Activated CD4-positive, CD25-positive, alpha-beta regulatory T cell (primary cell): ENCODE measurements at regions not wholly inside any gene's neighbourhood (a gene's known extent, or its start where the extent isn't known, plus 50 kb on each side); places are given as distances from the start of the nearest gene placed in this dataset.

ENCODE experiments used
- DNase-seq, 4 experiments: peaks; one replicate each; lab custom pipeline; 2025; lab: John Stamatoyannopoulos, UW

GRCh38 chr12:116456330-116457082 lies 102.7 kb upstream of the MAP1LC3B2 start:
- DNase-seq: no peak

- DNase-seq: no peak
Observed at GRCh38 chr12:116458492-116458891, 100.7 kb upstream of the MAP1LC3B2 start.

GRCh38 chr12:116459011-116459875 lies 99.9 kb upstream of the MAP1LC3B2 start:
- no peak for DNase-seq

GRCh38 chr12:116459916-116460663 lies 99.1 kb upstream of the MAP1LC3B2 start:
- no peak for DNase-seq

GRCh38 chr12:116461060-116461459 lies 98.1 kb upstream of the MAP1LC3B2 start:
- DNase-seq: no peak

GRCh38 chr12:116463366-116463765 lies 95.8 kb upstream of the MAP1LC3B2 start:
- no peak for DNase-seq

- DNase-seq: no peak
Observed at GRCh38 chr12:116465407-116465806, 93.8 kb upstream of the MAP1LC3B2 start.

- no peak for DNase-seq
Observed at GRCh38 chr12:116465856-116466255, 93.3 kb upstream of the MAP1LC3B2 start.

- DNase-seq: no peak
Observed at GRCh38 chr12:116466536-116466935, 92.6 kb upstream of the MAP1LC3B2 start.

- no peak for DNase-seq
Observed at GRCh38 chr12:116469344-116469743, 89.8 kb upstream of the MAP1LC3B2 start.

- DNase-seq: no peak
Observed at GRCh38 chr12:116471544-116471943, 87.6 kb upstream of the MAP1LC3B2 start.

- DNase-seq: no peak
Observed at GRCh38 chr12:116472193-116472592, 87.0 kb upstream of the MAP1LC3B2 start.

- DNase-seq: no peak
Observed at GRCh38 chr12:116473416-116473815, 85.8 kb upstream of the MAP1LC3B2 start.

- no peak for DNase-seq
Observed at GRCh38 chr12:116474331-116474730, 84.8 kb upstream of the MAP1LC3B2 start.

GRCh38 chr12:116474899-116475298 lies 84.3 kb upstream of the MAP1LC3B2 start:
- no peak for DNase-seq

- no peak for DNase-seq
Observed at GRCh38 chr12:116476227-116476822, 82.9 kb upstream of the MAP1LC3B2 start.

GRCh38 chr12:116478243-116478773 lies 80.9 kb upstream of the MAP1LC3B2 start:
- DNase-seq: no peak

GRCh38 chr12:116480210-116480810 lies 78.9 kb upstream of the MAP1LC3B2 start:
- no peak for DNase-seq

GRCh38 chr12:116481726-116482125 lies 77.5 kb upstream of the MAP1LC3B2 start:
- DNase-seq: no peak

GRCh38 chr12:116482179-116482578 lies 77.0 kb upstream of the MAP1LC3B2 start:
- DNase-seq: no peak

- DNase-seq: no peak
Observed at GRCh38 chr12:116482859-116483258, 76.3 kb upstream of the MAP1LC3B2 start.
